ENCODE measurements at regions not wholly inside any gene's neighbourhood (a gene's known extent, or its start where the extent isn't known, plus 50 kb on each side); places are given as distances from the start of the nearest gene placed in this dataset.

DNA sequence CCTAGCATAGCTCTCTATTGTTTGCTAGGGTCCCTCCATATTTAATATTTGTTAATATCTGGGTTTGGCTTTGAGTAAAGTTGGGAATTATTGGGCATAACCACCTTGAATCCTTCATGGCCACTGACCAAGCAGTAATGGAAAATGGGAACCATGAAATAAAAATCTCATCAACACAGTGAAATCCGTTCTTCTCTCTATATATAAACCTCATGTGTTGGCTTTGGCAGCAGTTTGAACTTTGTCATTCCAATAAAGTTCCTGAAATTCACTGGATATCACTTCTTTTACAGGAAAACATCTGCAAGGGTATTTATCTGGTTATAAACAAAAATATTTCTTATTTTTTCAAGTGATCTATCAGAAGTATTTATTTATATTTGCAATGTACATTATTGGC lies 93.0 kb upstream of the MPDZ start:
- no peaks in the 10 kb centered on the region for H3K9me3 ChIP-seq (ENCODE audit: control insufficient read depth, insufficient read depth, low read length)
- WGBS (ENCODE audit: insufficient coverage) = 36% methylated on average over 1 of the region's 1 CpG
- Mint-ChIP-seq H3K36me3 (no peaks in the 10 kb centered on the region), H3K27me3 (ENCODE audit: low read depth in 2 of 2) (no peaks in the 10 kb centered on the region), H3K4me1 (no peaks in the 10 kb centered on the region), H3K9me3 (peaks cover 6% of the 10 kb centered on the region in 2 donors), H3K27ac (no peak overlapping the region), H3K4me3 (no peak overlapping the region)
- no peak for TF ChIP-seq CTCF (IDR thresholded peaks at IDR 0.05)
- H3K27me3 ChIP-seq (ENCODE audit: control insufficient read depth, insufficient read depth, low read length) = no peaks in the 10 kb centered on the region
- no peak for ATAC-seq
- H3K27ac ChIP-seq (ENCODE audit: low read length) = no peak overlapping the region
- H3K4me1 ChIP-seq (ENCODE audit: control insufficient read depth, insufficient read depth, low read length) = no peaks in the 10 kb centered on the region
- no peaks in the 10 kb centered on the region for H3K36me3 ChIP-seq (ENCODE audit: control insufficient read depth, insufficient read depth, low read length)
- DNase-seq = no peak
- intact Hi-C loops (cut with micrococcal nuclease) = no loop called here
- no peak overlapping the region for H3K4me3 ChIP-seq (ENCODE audit: low read length)

DNA sequence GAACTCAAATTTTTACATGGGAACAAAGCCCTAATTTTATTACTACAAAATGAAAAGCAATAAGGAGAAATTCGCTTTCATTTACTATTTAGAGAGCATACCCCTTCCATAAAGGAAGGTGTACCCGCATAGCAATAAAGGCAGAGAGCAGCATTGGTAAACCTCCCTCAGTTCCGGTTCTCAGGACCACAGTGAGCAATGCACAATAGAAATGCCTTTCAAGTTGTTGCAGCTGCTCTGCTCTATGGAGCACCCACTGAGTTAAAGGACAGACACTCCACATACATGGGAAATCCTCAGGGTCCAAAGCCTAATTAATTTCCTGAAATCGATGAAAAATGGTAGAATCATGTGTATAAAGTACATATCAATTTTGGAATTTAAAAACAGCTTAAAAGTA lies 89.9 kb upstream of the MPDZ start:
- Mint-ChIP-seq H3K9me3 (peaks cover 0 to 2% of the 10 kb centered on the region in 2 donors), H3K27ac (no peak overlapping the region), H3K4me3 (no peak overlapping the region), H3K4me1 (no peaks in the 10 kb centered on the region), H3K27me3 (ENCODE audit: low read depth in 2 of 2) (no peaks in the 10 kb centered on the region), H3K36me3 (no peaks in the 10 kb centered on the region)
- intact Hi-C loops (cut with micrococcal nuclease) = no loop called here
- H3K27ac ChIP-seq (ENCODE audit: low read length) = no peak overlapping the region
- no peak overlapping the region for H3K4me3 ChIP-seq (ENCODE audit: low read length)
- 80% methylated on average over 4 of the region's 4 CpGs for WGBS (ENCODE audit: insufficient coverage)
- DNase-seq (no peak), ATAC-seq (no peak)
- no peaks in the 10 kb centered on the region for H3K27me3 ChIP-seq (ENCODE audit: control insufficient read depth, insufficient read depth, low read length)
- H3K36me3 ChIP-seq (ENCODE audit: control insufficient read depth, insufficient read depth, low read length) = no peaks in the 10 kb centered on the region
- no peaks in the 10 kb centered on the region for H3K9me3 ChIP-seq (ENCODE audit: control insufficient read depth, insufficient read depth, low read length)
- TF ChIP-seq CTCF (IDR thresholded peaks at IDR 0.05) = no peak
- no peaks in the 10 kb centered on the region for H3K4me1 ChIP-seq (ENCODE audit: control insufficient read depth, insufficient read depth, low read length)

GRCh38 chr9:13367784-13368183 lies 88.3 kb upstream of the MPDZ start:
- intact Hi-C loops (cut with micrococcal nuclease) = no loop called here
- 61% methylated on average over 2 of the region's 4 CpGs for WGBS (ENCODE audit: insufficient coverage)
- H3K4me1 ChIP-seq (ENCODE audit: control insufficient read depth, insufficient read depth, low read length) = no peaks in the 10 kb centered on the region
- H3K27ac ChIP-seq (ENCODE audit: low read length) = no peak overlapping the region
- Mint-ChIP-seq H3K36me3 (no peaks in the 10 kb centered on the region), H3K27ac (no peak overlapping the region), H3K4me3 (no peak overlapping the region), H3K9me3 (peaks cover 0 to 2% of the 10 kb centered on the region in 2 donors), H3K4me1 (no peaks in the 10 kb centered on the region), H3K27me3 (ENCODE audit: low read depth in 2 of 2) (no peaks in the 10 kb centered on the region)
- ATAC-seq (no peak), DNase-seq (no peak)
- no peaks in the 10 kb centered on the region for H3K36me3 ChIP-seq (ENCODE audit: control insufficient read depth, insufficient read depth, low read length)
- H3K4me3 ChIP-seq (ENCODE audit: low read length) = no peak overlapping the region
- no peak for TF ChIP-seq CTCF (IDR thresholded peaks at IDR 0.05)
- no peaks in the 10 kb centered on the region for H3K9me3 ChIP-seq (ENCODE audit: control insufficient read depth, insufficient read depth, low read length)
- no peaks in the 10 kb centered on the region for H3K27me3 ChIP-seq (ENCODE audit: control insufficient read depth, insufficient read depth, low read length)

GRCh38 chr9:13364271-13365000 lies 84.9 kb upstream of the MPDZ start:
- H3K9me3 ChIP-seq (ENCODE audit: control insufficient read depth, insufficient read depth, low read length) = no peaks in the 10 kb centered on the region
- H3K4me1 Mint-ChIP-seq = no peaks in the 10 kb centered on the region
- H3K36me3 Mint-ChIP-seq = no peaks in the 10 kb centered on the region
- H3K4me3 ChIP-seq (ENCODE audit: low read length) = no peak overlapping the region
- no peak overlapping the region for H3K4me3 Mint-ChIP-seq
- H3K4me1 ChIP-seq (ENCODE audit: control insufficient read depth, insufficient read depth, low read length) = no peaks in the 10 kb centered on the region
- DNase-seq (no peak), ATAC-seq (no peak)
- intact Hi-C loops (cut with micrococcal nuclease) = no loop called here
- H3K27ac ChIP-seq (ENCODE audit: low read length) = no peak overlapping the region
- H3K27me3 ChIP-seq (ENCODE audit: control insufficient read depth, insufficient read depth, low read length) = no peaks in the 10 kb centered on the region
- no peaks in the 10 kb centered on the region for H3K36me3 ChIP-seq (ENCODE audit: control insufficient read depth, insufficient read depth, low read length)
- H3K9me3 Mint-ChIP-seq = peaks cover 0 to 2% of the 10 kb centered on the region in 2 donors
- TF ChIP-seq CTCF (IDR thresholded peaks at IDR 0.05) = no peak
- WGBS (ENCODE audit: insufficient coverage) = 79% methylated on average over 3 of the region's 7 CpGs
- H3K27ac Mint-ChIP-seq = no peak overlapping the region
- no peaks in the 10 kb centered on the region for H3K27me3 Mint-ChIP-seq (ENCODE audit: low read depth in 2 of 2)

Data from natural killer cell (primary cell).